HG03108 (cell line): ENCODE measurements at regions not wholly inside any gene's neighbourhood (a gene's known extent, or its start where the extent isn't known, plus 50 kb on each side); places are given as distances from the start of the nearest gene placed in this dataset.

Source experiments
- ATAC-seq: cut with Tn5 transposase; IDR thresholded peaks from one replicate; pipeline ENCODE4 v1.9.1; 2021; ENCODE audit warnings: moderate library complexity; ENCODE audit not compliant: unreplicated experiment

GRCh38 chr18:73805991-73806390, 341.6 kb downstream of the FBXO15 start:
- ATAC-seq = no peak

GRCh38 chr18:73797419-73797818, 350.2 kb downstream of the FBXO15 start:
- no peak for ATAC-seq

GRCh38 chr18:73793386-73793785, 354.2 kb downstream of the FBXO15 start:
- no peak for ATAC-seq

- ATAC-seq = no peak
Measured at GRCh38 chr18:73791081-73791480, 356.6 kb downstream of the FBXO15 start.

GRCh38 chr18:73790587-73790986, 357.0 kb downstream of the FBXO15 start:
- ATAC-seq = no peak

- ATAC-seq = no peak
Measured at GRCh38 chr18:73787316-73787715, 360.3 kb downstream of the FBXO15 start.

GRCh38 chr18:73785300-73785699, 362.3 kb downstream of the FBXO15 start:
- no peak for ATAC-seq

GRCh38 chr18:73784853-73785252, 362.8 kb downstream of the FBXO15 start:
- ATAC-seq = no peak

GRCh38 chr18:73782405-73782804, 365.2 kb downstream of the FBXO15 start:
- ATAC-seq = no peak

- ATAC-seq = no peak
Measured at GRCh38 chr18:73780218-73780617, 367.4 kb downstream of the FBXO15 start.

- ATAC-seq = no peak
Measured at GRCh38 chr18:73778032-73778359, 369.6 kb downstream of the FBXO15 start.

- ATAC-seq = no peak
Measured at GRCh38 chr18:73777356-73778031, 370.1 kb downstream of the FBXO15 start.

- no peak for ATAC-seq
Measured at GRCh38 chr18:73774811-73775509, 372.7 kb downstream of the FBXO15 start.

GRCh38 chr18:73768043-73768442, 379.6 kb downstream of the FBXO15 start:
- ATAC-seq = no peak

GRCh38 chr18:73766910-73767515, 380.6 kb downstream of the FBXO15 start:
- ATAC-seq = no peak

- ATAC-seq = no peak
Measured at GRCh38 chr18:73758446-73758845, 389.2 kb downstream of the FBXO15 start.

GRCh38 chr18:73756256-73757091, 391.2 kb downstream of the FBXO15 start:
- ATAC-seq = no peak

- no peak for ATAC-seq
Measured at GRCh38 chr18:73752965-73753364, 394.7 kb downstream of the FBXO15 start.

- no peak for ATAC-seq
Measured at GRCh38 chr18:73752546-73752945, 395.1 kb downstream of the FBXO15 start.

- no peak for ATAC-seq
Measured at GRCh38 chr18:73750052-73750451, 397.6 kb downstream of the FBXO15 start.

GRCh38 chr18:73749304-73749703, 398.3 kb downstream of the FBXO15 start:
- ATAC-seq = no peak
